Subcutaneous abdominal adipose tissue (tissue), 5 donors: ENCODE measurements at regions not wholly inside any gene's neighbourhood (a gene's known extent, or its start where the extent isn't known, plus 50 kb on each side); places are given as distances from the start of the nearest gene placed in this dataset.

Experiments
- H3K27ac ChIP-seq: one replicate; pipeline ENCODE4 v1.7.0; 2013; ENCODE audit warnings: low read depth, mild to moderate bottlenecking, inconsistent platforms, low read length, moderate library complexity
- H3K27me3 ChIP-seq, 5 donors: one replicate each; pipeline ENCODE4 v1.7.0; 2013; ENCODE audit warnings: low read length in 5 of 5, inconsistent platforms in 1 of 5; ENCODE audit not compliant: control insufficient read depth in 5 of 5, insufficient read depth in 4 of 5
- H3K36me3 ChIP-seq, 5 donors: one replicate each; pipeline ENCODE4 v1.7.0; 2013; ENCODE audit warnings: low read length in 5 of 5; ENCODE audit not compliant: control insufficient read depth in 5 of 5, insufficient read depth in 5 of 5
- H3K4me1 ChIP-seq, 5 donors: one replicate each; pipeline ENCODE4 v1.7.0; 2013; ENCODE audit warnings: low read length in 5 of 5, mild to moderate bottlenecking in 3 of 5, moderate library complexity in 1 of 5; ENCODE audit not compliant: control insufficient read depth in 5 of 5, insufficient read depth in 5 of 5
- H3K4me3 ChIP-seq, 5 donors: one replicate each; pipeline ENCODE4 v1.7.0; 2013; ENCODE audit warnings: low read length in 5 of 5, low read depth in 1 of 5
- H3K9ac ChIP-seq, 5 donors: one replicate each; pipeline ENCODE4 v1.7.0; 2013; ENCODE audit warnings: low read length in 5 of 5, mild to moderate bottlenecking in 4 of 5, moderate library complexity in 3 of 5
- H3K9me3 ChIP-seq, 5 donors: one replicate each; pipeline ENCODE4 v1.7.0; 2013; ENCODE audit warnings: low read length in 5 of 5; ENCODE audit not compliant: control insufficient read depth in 5 of 5
- donor health status: healthy.
- donor health status: healthy.
- donor health status: healthy.
- donor health status: healthy.
- donor health status: healthy.

DNA sequence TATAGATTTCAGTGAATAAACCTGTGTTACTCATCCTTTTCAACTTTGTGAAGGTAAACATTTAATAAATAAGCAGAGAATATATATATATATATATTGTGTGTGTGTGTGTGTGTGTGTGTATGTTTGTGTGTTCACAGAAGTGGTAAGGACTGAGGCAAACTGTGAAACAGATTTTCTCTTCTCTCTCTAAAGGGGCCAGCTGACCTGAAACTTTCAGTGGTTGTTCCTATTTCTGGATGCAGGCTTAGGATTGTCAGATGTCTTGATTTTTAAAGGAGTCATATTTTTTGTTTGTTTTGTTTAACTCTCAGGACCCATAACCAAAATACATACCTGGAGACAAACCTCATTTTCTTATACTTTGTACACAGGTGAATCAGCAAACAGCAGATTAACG lies 714.9 kb upstream of the MEF2C start:
- Histone ChIP-seq H3K9ac (no peak overlapping the region), H3K9me3 (no peaks in the 10 kb centered on the region), H3K27me3 (no peaks in the 10 kb centered on the region), H3K36me3 (no peaks in the 10 kb centered on the region), H3K4me1 (no peaks in the 10 kb centered on the region), H3K4me3 (no peak overlapping the region), H3K27ac (no peak overlapping the region)

DNA sequence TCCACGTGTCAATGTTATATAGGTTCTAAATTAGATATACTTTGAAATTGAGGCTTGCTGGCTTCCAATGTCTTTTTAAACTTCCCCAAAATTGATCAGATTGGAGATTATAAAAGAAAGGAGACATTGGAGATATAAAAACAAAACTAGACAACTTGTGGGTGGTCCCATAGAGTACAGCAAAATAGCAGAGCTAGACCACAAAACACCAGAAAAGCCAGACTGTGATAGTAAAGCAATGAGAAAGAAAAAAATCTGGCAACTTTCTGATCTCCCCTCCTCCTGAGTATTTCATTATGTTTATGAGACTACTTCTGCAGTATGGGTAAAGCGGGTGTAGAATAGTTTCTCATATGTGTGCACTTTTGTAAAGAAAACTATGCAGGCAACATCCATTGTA lies 713.8 kb upstream of the MEF2C start:
- Histone ChIP-seq H3K9me3 (no peaks in the 10 kb centered on the region), H3K4me3 (no peak overlapping the region), H3K9ac (no peak overlapping the region), H3K4me1 (no peaks in the 10 kb centered on the region), H3K27ac (no peak overlapping the region), H3K27me3 (no peaks in the 10 kb centered on the region), H3K36me3 (no peaks in the 10 kb centered on the region)

DNA sequence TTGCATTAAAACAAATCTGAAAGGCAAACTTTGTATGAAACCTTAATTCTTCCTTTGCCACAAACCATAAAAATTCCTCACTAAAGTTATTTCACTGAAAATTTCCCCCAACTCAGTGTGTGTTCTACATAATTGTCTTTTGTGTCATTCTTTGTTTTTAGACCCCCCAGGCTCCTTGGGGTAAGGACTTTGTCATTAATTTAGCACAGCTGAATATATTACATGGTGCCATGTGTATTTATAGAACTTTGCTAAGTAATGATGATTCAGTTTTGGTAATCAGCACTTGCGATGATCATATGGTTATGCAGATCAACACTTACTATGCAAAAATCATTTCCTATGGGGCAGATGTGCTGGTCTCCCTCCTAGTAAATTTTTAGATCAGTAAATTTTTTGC lies 712.1 kb upstream of the MEF2C start:
- H3K36me3 ChIP-seq, result no peaks in the 10 kb centered on the region
- no peaks in the 10 kb centered on the region for H3K4me1 ChIP-seq
- no peaks in the 10 kb centered on the region for H3K27me3 ChIP-seq

DNA sequence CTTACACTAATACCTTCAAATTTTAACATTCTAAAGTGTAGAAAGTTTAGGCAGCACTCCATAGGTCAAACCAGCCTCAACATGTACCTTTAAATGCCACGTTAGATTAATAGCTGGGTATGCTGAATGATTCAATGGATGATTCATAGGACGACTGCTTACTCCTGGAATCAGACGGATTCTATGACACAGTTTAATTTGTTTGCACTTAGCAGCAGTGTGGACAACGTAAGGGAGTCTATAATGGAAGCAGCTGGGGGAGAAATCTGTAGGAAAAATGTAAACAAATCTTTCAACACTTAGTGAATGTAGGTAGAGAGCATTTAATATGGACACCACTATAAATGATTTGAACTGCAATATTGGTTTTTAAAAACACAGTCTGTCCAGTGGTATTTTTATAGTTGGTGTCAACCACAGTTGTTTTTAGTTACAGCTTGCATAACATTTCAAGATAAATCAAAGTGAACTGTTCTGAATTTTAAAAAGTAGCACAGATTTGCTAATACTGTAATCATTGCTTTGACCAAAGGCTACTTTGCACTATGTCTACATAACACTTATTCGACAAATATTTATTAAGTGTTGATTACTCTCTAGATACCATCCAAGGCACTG lies 701.5 kb upstream of the MEF2C start:
- no peak overlapping the region for H3K27ac ChIP-seq
- no peaks in the 10 kb centered on the region for H3K4me1 ChIP-seq
- peaks cover 0 to 9% (median 0%) of the 10 kb centered on the region in 5 donors for H3K9me3 ChIP-seq
- H3K27me3 ChIP-seq, result no peaks in the 10 kb centered on the region
- no peaks in the 10 kb centered on the region for H3K36me3 ChIP-seq
- no peak overlapping the region for H3K9ac ChIP-seq
- no peak overlapping the region for H3K4me3 ChIP-seq

More for the DNA sequence above, 712.1 kb upstream of the MEF2C start:
- no peak overlapping the region for H3K9ac ChIP-seq
- peaks cover 0 to 4% (median 0%) of the 10 kb centered on the region in 5 donors for H3K9me3 ChIP-seq
- no peak overlapping the region for H3K4me3 ChIP-seq
- no peak overlapping the region for H3K27ac ChIP-seq

DNA sequence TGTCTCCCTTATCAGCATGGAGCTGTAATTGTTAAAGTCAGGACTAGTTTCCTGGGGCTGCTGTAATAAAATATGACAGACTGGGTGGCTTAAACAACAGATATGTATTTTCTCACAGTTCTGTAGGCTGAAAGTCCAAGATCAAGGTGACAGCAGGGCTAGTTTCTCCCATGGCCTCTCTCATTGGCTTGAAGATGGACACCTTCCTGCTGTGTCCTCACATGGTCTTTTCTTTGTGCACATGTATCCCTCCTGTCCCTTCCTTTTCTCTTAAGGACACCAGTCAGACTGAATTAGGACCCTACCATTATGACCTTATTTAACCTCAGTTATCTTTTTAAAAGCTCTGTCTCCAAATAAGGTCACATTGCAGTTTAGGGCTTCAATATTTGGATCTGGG lies 700.5 kb upstream of the MEF2C start:
- Histone ChIP-seq H3K4me3 (no peak overlapping the region), H3K9ac (no peak overlapping the region), H3K9me3 (peaks cover 0 to 9% (median 0%) of the 10 kb centered on the region in 5 donors), H3K27ac (no peak overlapping the region), H3K36me3 (no peaks in the 10 kb centered on the region), H3K27me3 (no peaks in the 10 kb centered on the region), H3K4me1 (no peaks in the 10 kb centered on the region)

DNA sequence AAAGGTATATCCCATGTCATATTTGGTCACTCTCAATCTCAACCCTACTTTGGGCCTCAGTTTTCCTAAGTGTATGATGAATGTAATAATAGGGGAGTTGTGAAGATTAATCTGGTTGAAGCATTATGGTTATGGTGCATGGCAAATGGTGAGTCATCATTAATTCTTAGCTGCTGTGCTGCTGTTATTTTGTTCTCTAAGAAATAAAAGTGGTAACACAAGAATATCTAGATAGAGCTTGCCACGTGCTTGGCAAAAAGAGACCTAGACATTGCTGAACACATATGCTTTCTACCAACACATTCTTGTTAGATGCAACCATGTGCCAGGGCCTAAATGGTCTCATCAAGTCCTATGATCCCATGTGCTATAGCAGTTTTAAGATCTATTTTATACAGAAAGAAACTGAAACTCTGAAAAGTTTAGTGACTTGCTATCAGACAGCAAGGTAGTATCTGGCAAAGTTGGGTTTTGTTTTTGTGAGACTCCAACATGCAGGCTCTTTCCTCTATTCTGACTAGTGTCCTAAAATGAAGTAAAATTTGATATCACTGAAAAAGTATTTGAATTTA lies 699.9 kb upstream of the MEF2C start:
- Histone ChIP-seq H3K36me3 (no peaks in the 10 kb centered on the region), H3K9ac (no peak overlapping the region), H3K4me3 (no peak overlapping the region), H3K4me1 (no peaks in the 10 kb centered on the region), H3K27ac (no peak overlapping the region), H3K27me3 (no peaks in the 10 kb centered on the region), H3K9me3 (peaks cover 0 to 9% (median 0%) of the 10 kb centered on the region in 5 donors)

DNA sequence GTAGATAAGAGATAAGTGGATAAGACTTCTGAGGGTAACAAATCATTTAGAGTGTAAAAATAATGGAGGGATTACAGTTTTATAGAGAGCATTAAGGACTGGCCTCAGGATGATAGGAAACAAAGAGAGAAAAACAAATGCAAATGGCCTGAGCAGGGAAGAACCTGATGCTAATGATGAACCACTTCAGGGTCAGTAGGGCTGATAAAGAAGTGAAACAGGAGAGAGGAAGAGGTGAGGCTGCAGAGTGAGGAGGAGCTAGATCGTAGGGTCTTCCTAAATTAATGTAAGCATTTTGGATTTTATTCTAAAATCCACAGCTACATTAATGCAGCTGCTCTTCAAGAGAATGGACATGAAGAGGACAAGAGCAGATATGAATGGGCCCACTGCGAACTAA lies 698.0 kb upstream of the MEF2C start:
- Histone ChIP-seq H3K27me3 (no peaks in the 10 kb centered on the region), H3K4me3 (no peak overlapping the region), H3K36me3 (no peaks in the 10 kb centered on the region)

DNA sequence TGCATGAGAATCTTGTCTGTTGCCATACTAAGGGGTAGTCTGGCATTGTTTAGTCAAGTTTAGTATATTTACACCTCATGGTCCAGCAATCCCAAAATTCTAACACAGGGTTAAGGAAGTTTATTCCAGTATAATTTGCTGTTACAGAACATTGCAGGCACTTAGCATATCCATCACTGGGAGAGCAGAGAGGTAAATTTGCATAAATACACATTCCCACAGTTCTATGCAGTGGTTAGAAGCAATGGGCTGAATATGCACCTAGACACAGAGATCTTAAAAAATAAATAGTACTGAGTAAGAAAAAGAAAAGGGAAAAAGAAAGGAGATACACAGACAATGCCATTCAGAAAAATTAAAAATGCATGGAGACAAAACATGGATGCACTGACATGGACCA lies 692.3 kb upstream of the MEF2C start:
- Histone ChIP-seq H3K9me3 (no peaks in the 10 kb centered on the region), H3K27me3 (no peaks in the 10 kb centered on the region), H3K9ac (no peak overlapping the region), H3K27ac (no peak overlapping the region), H3K4me1 (no peaks in the 10 kb centered on the region), H3K4me3 (no peak overlapping the region), H3K36me3 (no peaks in the 10 kb centered on the region)

More for the DNA sequence above, 698.0 kb upstream of the MEF2C start:
- Histone ChIP-seq H3K9me3 (peaks cover 0 to 7% (median 0%) of the 10 kb centered on the region in 5 donors), H3K4me1 (no peaks in the 10 kb centered on the region), H3K27ac (no peak overlapping the region), H3K9ac (no peak overlapping the region)

DNA sequence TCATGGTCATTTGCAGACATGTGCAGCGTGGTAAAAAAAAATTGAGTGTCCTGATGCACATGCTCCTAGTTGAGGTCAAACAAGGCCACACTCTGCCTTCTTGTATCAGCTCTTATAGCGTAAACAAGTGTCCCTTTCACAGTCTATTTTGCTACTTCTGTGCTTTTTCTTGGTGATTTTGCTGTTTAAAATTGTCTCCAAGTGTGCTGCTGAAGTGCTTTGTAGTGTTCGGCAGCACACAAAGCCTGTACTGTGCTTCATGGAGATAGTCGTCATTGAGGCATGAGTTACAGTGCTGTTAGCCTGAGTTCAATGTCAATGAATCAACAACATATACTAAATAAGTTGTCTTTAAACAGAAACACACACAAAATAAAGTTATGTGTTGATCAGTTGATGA lies 690.4 kb upstream of the MEF2C start:
- H3K4me3 ChIP-seq, result no peak overlapping the region
- no peaks in the 10 kb centered on the region for H3K36me3 ChIP-seq
- no peaks in the 10 kb centered on the region for H3K4me1 ChIP-seq
- H3K9me3 ChIP-seq, result no peaks in the 10 kb centered on the region
- no peak overlapping the region for H3K27ac ChIP-seq
- H3K27me3 ChIP-seq, result no peaks in the 10 kb centered on the region
- no peak overlapping the region for H3K9ac ChIP-seq

DNA sequence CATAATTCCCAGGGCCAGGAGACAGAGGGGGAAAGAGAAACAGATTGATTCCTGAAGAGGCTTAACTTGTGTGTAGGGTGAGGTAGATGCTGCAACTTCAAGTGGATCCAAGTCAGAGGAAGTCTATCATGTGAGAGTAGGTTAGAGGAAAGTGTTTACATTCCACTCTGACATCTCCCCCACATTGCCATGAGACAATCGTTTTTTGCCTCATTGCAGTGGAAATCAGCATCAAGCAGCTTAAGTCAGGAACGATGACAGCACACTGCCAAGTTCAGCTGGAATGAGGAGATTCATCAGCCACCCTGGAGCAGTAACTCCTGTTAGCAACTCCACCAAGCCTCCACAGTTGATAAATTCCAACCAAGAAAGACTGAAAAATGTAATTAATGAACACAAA lies 689.7 kb upstream of the MEF2C start:
- Histone ChIP-seq H3K27me3 (no peaks in the 10 kb centered on the region), H3K27ac (no peak overlapping the region), H3K4me1 (no peaks in the 10 kb centered on the region)

More for the DNA sequence above, 689.7 kb upstream of the MEF2C start:
- H3K9me3 ChIP-seq, result no peaks in the 10 kb centered on the region
- no peak overlapping the region for H3K4me3 ChIP-seq
- no peaks in the 10 kb centered on the region for H3K36me3 ChIP-seq
- no peak overlapping the region for H3K9ac ChIP-seq
